HCT116 (cell line): ENCODE measurements at regions not wholly inside any gene's neighbourhood (a gene's known extent, or its start where the extent isn't known, plus 50 kb on each side); places are given as distances from the start of the nearest gene placed in this dataset.

Experiments
- ATAC-seq: fragments of 200-7000 bp; cut with Tn5 transposase; 2 replicates; pipeline ENCODE4 v1.9.1; 2020; ENCODE audit warnings: mild to moderate bottlenecking, moderate library complexity
- BruUV-seq: library from RNA; stranded (reverse); fragments of 400-500 nt; replicated peaks from 2 replicates; lab custom pipeline; 2021; lab: Mats Ljungman, UMichigan
- CTCF ChIA-PET: fragments of 300-600 bp; sonication (Branson Sonifier 250); formaldehyde crosslinking; loops from one replicate; lab custom pipeline; 2021; ENCODE audit warnings: antibody characterized with exemption; lab: Charles Lee
- POLR2A ChIA-PET: fragments of 300-600, 350-600 bp; sonication (Branson Sonifier 250); formaldehyde crosslinking; loops from one replicate; lab custom pipeline; 2021; ENCODE audit warnings: antibody characterized with exemption; lab: Charles Lee
- RAD21 ChIA-PET, 2 experiments: fragments of 300-600 bp; sonication (Branson Sonifier 250); formaldehyde crosslinking; loops; one replicate each; lab custom pipeline; 2023; ENCODE audit warnings: low total read pairs in 2 of 2; ENCODE audit not compliant: uncharacterized antibody in 2 of 2, unreplicated experiment in 2 of 2, low non-redundant PET in 1 of 2; lab: Charles Lee
- DNase-seq: peaks from one replicate; pipeline ENCODE4 v3.0.0-alpha.2; 2010; ENCODE audit warnings: low read depth, low spot score
- H2AFZ ChIP-seq: fragments of 200-600 bp; shearing (Covaris generic), sonication (generic); 2 replicates; pipeline ENCODE4 v1.6.1; 2017; ENCODE audit warnings: low read depth, mixed run types, mixed read lengths, antibody characterized with exemption, low read length; ENCODE audit not compliant: poor library complexity, severe bottlenecking
- H3K27ac ChIP-seq: 2 replicates; pipeline ENCODE4 v1.5.1; 2012; ENCODE audit warnings: low read depth, low read length
- H3K27me3 ChIP-seq: fragments of 200-600 bp; sonication (generic); 2 replicates; pipeline ENCODE4 v1.6.1; 2016; ENCODE audit warnings: mixed run types, low read length, mixed read lengths; ENCODE audit not compliant: insufficient read depth
- H3K36me3 ChIP-seq, 2 experiments: fragments of 200-500 bp in 1 of 2; fragments of 200-600 bp in 1 of 2; sonication (Bioruptor generic) in 1 of 2; sonication (generic) in 1 of 2; 2 replicates each; pipeline versions ENCODE4 v1.5.1 to v1.6.1; 2014 to 2016; ENCODE audit warnings: low read length in 2 of 2, inconsistent platforms in 1 of 2, mixed read lengths in 1 of 2, mixed run types in 1 of 2; ENCODE audit not compliant: insufficient read depth in 2 of 2, control insufficient read depth in 1 of 2
- H3K4me1 ChIP-seq, 2 experiments: fragments of 200-600 bp in 1 of 2; sonication (generic) in 1 of 2; 2 replicates each; pipeline versions ENCODE4 v1.5.1 to v1.6.1; 2012 to 2017; ENCODE audit warnings: low read length in 2 of 2, inconsistent platforms in 1 of 2, mild to moderate bottlenecking in 1 of 2, mixed read lengths in 1 of 2, mixed run types in 1 of 2, moderate library complexity in 1 of 2; ENCODE audit not compliant: insufficient read depth in 2 of 2, control insufficient read depth in 1 of 2
- H3K4me2 ChIP-seq: fragments of 200-600 bp; sonication (generic); 2 replicates; pipeline ENCODE4 v1.6.1; 2017; ENCODE audit warnings: mixed run types, low read length, mixed read lengths
- H3K4me3 ChIP-seq, 2 experiments: fragments of 200-600 bp in 1 of 2; sonication (generic) in 1 of 2; replicated peaks in 1 of 2; 2 replicates each; pipeline ENCODE4 v1.5.1; 2011 to 2016; ENCODE audit warnings: low read length in 2 of 2, control low read depth in 1 of 2, low read depth in 1 of 2, mild to moderate bottlenecking in 1 of 2, mixed read lengths in 1 of 2, mixed run types in 1 of 2
- H3K79me2 ChIP-seq: fragments of 200-600 bp; sonication (generic); 2 replicates; pipeline ENCODE4 v1.6.1; 2017; ENCODE audit warnings: mild to moderate bottlenecking, mixed run types, low read length, moderate library complexity, mixed read lengths; ENCODE audit not compliant: insufficient read depth
- H3K9ac ChIP-seq: fragments of 200-600 bp; sonication (generic); 2 replicates; pipeline ENCODE4 v1.6.1; 2016; ENCODE audit warnings: low read length, mixed read lengths
- H3K9me2 ChIP-seq: fragments of 200-600 bp; sonication (generic), shearing (Covaris generic); 2 replicates; pipeline ENCODE4 v1.6.1; 2017; ENCODE audit warnings: mixed run types, mild to moderate bottlenecking, moderate library complexity; ENCODE audit not compliant: insufficient read depth
- H3K9me3 ChIP-seq, 2 experiments: fragments of 200-500 bp in 1 of 2; fragments of 200-600 bp in 1 of 2; sonication (Bioruptor generic) in 1 of 2; sonication (generic) in 1 of 2; 2 replicates each; pipeline ENCODE4 v1.6.1; 2014 to 2017; ENCODE audit warnings: low read length in 2 of 2, mixed read lengths in 2 of 2, inconsistent platforms in 1 of 2, low read depth in 1 of 2, mild to moderate bottlenecking in 1 of 2, mixed run types in 1 of 2, moderate library complexity in 1 of 2; ENCODE audit not compliant: control insufficient read depth in 1 of 2, insufficient read depth in 1 of 2
- H4K20me1 ChIP-seq: fragments of 200-600 bp; sonication (generic), shearing (Covaris generic); 2 replicates; pipeline ENCODE4 v1.6.1; 2017; ENCODE audit warnings: mixed run types, mild to moderate bottlenecking, moderate library complexity; ENCODE audit not compliant: insufficient read depth
- CBX3 ChIP-seq: IDR thresholded peaks from 2 replicates; pipeline ENCODE4 v1.6.1; 2012; ENCODE audit warnings: low read depth
- ELF1 ChIP-seq: IDR thresholded peaks from 2 replicates; pipeline ENCODE4 v1.6.1; 2012; ENCODE audit warnings: low read depth, borderline replicate concordance
- EZH2 ChIP-seq: fragments of 200-600 bp; sonication (generic); IDR thresholded peaks from 2 replicates; pipeline ENCODE4 v1.6.1; 2017; ENCODE audit warnings: antibody characterized with exemption, mixed run types
- EZH2phosphoT487 ChIP-seq: fragments of 200-600 bp; IDR thresholded peaks from 2 replicates; pipeline ENCODE4 v1.6.1; 2018; ENCODE audit warnings: antibody characterized with exemption, borderline replicate concordance
- FOSL1 ChIP-seq: IDR thresholded peaks from 2 replicates; pipeline ENCODE4 v1.6.1; 2012; ENCODE audit warnings: low read depth
- POLR2A ChIP-seq: IDR thresholded peaks from 2 replicates; pipeline ENCODE4 v1.7.0; 2011; ENCODE audit warnings: borderline replicate concordance; ENCODE audit not compliant: insufficient read depth, insufficient read length; ENCODE audit errors: extremely low read depth
- RAD21 ChIP-seq: IDR thresholded peaks from 2 replicates; pipeline ENCODE4 v1.6.1; 2012; ENCODE audit warnings: low read depth, mild to moderate bottlenecking
- SP1 ChIP-seq: IDR thresholded peaks from 2 replicates; pipeline ENCODE4 v1.6.1; 2012; ENCODE audit warnings: low read depth
- SRF ChIP-seq: IDR thresholded peaks from 2 replicates; pipeline ENCODE4 v1.6.1; 2012; ENCODE audit warnings: low read depth
- TCF7L2 ChIP-seq: IDR thresholded peaks from 2 replicates; pipeline ENCODE4 v1.7.0; 2011; ENCODE audit warnings: borderline replicate concordance, inconsistent platforms; ENCODE audit not compliant: insufficient read depth, insufficient read length; ENCODE audit errors: extremely low read depth
- YY1 ChIP-seq: IDR thresholded peaks from 2 replicates; pipeline ENCODE4 v1.6.1; 2011; ENCODE audit warnings: low read length, low read depth, moderate library complexity, mild to moderate bottlenecking; ENCODE audit not compliant: insufficient replicate concordance; ENCODE audit errors: extremely low read depth
- ZBTB33 ChIP-seq: IDR thresholded peaks from 2 replicates; pipeline ENCODE4 v1.6.1; 2011; ENCODE audit warnings: mild to moderate bottlenecking, low read length, moderate library complexity; ENCODE audit not compliant: insufficient replicate concordance; ENCODE audit errors: extremely low read depth
- ZNF274 ChIP-seq: fragments of 200-500 bp; sonication (Bioruptor generic); IDR thresholded peaks from 2 replicates; pipeline ENCODE4 v1.6.1; 2014; ENCODE audit warnings: mild to moderate bottlenecking, low read depth, low read length, inconsistent platforms
- intact Hi-C: fragments of 100-400 bp; cut with micrococcal nuclease; formaldehyde crosslinking; loops from 2 replicates; pipeline ENCODE4 v1.10.0; 2022
- TF ChIP-seq, protein P1 (sequence below), 3 experiments: fragments of 200-600 bp in 1 of 3; sonication (generic) in 1 of 3; IDR thresholded peaks in 2 of 3; conservative IDR thresholded peaks in 1 of 3; 2 replicates each; pipeline ENCODE4 v1.5.1; 2012 to 2017; ENCODE audit warnings: low read depth in 2 of 3, low read length in 2 of 3, antibody characterized with exemption in 1 of 3, borderline replicate concordance in 1 of 3, control low read depth in 1 of 3, mild to moderate bottlenecking in 1 of 3, mixed read lengths in 1 of 3, mixed run types in 1 of 3, moderate library complexity in 1 of 3; ENCODE audit not compliant: insufficient read depth in 1 of 3
- TF ChIP-seq, protein P2 (sequence below): IDR thresholded peaks from 2 replicates; pipeline ENCODE4 v1.6.1; 2012

- no peak for DNase-seq
- POLR2A ChIA-PET, result no interaction called here
These were observed 59.9 kb upstream of the FAM241A start for GRCh38 chr4:112085156-112086035.

More at GRCh38 chr4:112085156-112086035, 59.9 kb upstream of the FAM241A start:
- Histone ChIP-seq H2AFZ (peak overlapping the region; percentile 76), H3K9me2 (no peaks in the 10 kb centered on the region), H3K27me3 (no peaks in the 10 kb centered on the region), H3K9me3 (no peaks in the 10 kb centered on the region), H3K79me2 (no peaks in the 10 kb centered on the region), H3K4me1 (peaks cover 43 to 60% of the 10 kb centered on the region in 2 experiments), H4K20me1 (no peaks in the 10 kb centered on the region), H3K9ac (no peak overlapping the region), H3K36me3 (no peaks in the 10 kb centered on the region), H3K4me2 (0 out of 2 replicates have a peak overlapping the region, but pooled peaks have one; percentile 15), H3K27ac (no peak overlapping the region), H3K4me3 (no peak overlapping the region)
- no peak for ATAC-seq
- ChIA-PET CTCF (interaction anchor here (1.5 kb wide), 1 partner anchor 14 kb away, joined by 7 read pairs; no protein-coding TSS in a partner anchor), RAD21 (no interaction called here)
- no TSS peak for BruUV-seq
- intact Hi-C loops, result no loop called here
- TF ChIP-seq SRF, result no peak
- TF ChIP-seq SP1, result no peak
- TF ChIP-seq EZH2phosphoT487, result no peak
- TF ChIP-seq FOSL1, result no peak
- no peak for TF ChIP-seq TCF7L2
- no peak for TF ChIP-seq YY1
- no peak for TF ChIP-seq ZBTB33
- no peak for TF ChIP-seq ELF1
- no peak for TF ChIP-seq RAD21
- TF ChIP-seq, protein P1, sequence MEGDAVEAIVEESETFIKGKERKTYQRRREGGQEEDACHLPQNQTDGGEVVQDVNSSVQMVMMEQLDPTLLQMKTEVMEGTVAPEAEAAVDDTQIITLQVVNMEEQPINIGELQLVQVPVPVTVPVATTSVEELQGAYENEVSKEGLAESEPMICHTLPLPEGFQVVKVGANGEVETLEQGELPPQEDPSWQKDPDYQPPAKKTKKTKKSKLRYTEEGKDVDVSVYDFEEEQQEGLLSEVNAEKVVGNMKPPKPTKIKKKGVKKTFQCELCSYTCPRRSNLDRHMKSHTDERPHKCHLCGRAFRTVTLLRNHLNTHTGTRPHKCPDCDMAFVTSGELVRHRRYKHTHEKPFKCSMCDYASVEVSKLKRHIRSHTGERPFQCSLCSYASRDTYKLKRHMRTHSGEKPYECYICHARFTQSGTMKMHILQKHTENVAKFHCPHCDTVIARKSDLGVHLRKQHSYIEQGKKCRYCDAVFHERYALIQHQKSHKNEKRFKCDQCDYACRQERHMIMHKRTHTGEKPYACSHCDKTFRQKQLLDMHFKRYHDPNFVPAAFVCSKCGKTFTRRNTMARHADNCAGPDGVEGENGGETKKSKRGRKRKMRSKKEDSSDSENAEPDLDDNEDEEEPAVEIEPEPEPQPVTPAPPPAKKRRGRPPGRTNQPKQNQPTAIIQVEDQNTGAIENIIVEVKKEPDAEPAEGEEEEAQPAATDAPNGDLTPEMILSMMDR (IDR thresholded peaks at IDR 0.05 in 2 of 3, conservative IDR thresholded peaks at IDR 0.05 in 1 of 3; ENCODE audit: borderline replicate concordance in 1 of 3, insufficient read depth in 1 of 3, low read depth in 2 of 3, low read length in 2 of 3), result no peak
- TF ChIP-seq CBX3, result no peak
- TF ChIP-seq EZH2, result no peak
- no peak for TF ChIP-seq ZNF274
- TF ChIP-seq, protein P2, sequence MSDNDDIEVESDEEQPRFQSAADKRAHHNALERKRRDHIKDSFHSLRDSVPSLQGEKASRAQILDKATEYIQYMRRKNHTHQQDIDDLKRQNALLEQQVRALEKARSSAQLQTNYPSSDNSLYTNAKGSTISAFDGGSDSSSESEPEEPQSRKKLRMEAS, result no peak
- no peak for TF ChIP-seq POLR2A
